Left lung (tissue), 4 donors: ENCODE measurements at regions not wholly inside any gene's neighbourhood (a gene's known extent, or its start where the extent isn't known, plus 50 kb on each side); places are given as distances from the start of the nearest gene placed in this dataset.

Source experiments
- ATAC-seq: fragments of 200-7000 bp; cut with Tn5 transposase; one replicate; pipeline ENCODE4 v1.9.1; 2020; ENCODE audit warnings: moderate library complexity
- DNase-seq, 4 donors: peaks; one replicate each; pipeline ENCODE4 v3.0.0-alpha.2; 2013 to 2020
- H3K27ac ChIP-seq, 2 donors: fragments of 200-600 bp; sonication (generic) in 1 of 2; one replicate each; pipeline versions ENCODE4 v1.5.0 to v1.8.0; 2020 to 2021
- H3K27me3 ChIP-seq, 2 donors: fragments of 200-600 bp; sonication (generic) in 1 of 2; one replicate each; pipeline versions ENCODE4 v1.5.0 to v1.8.0; 2020 to 2021
- H3K36me3 ChIP-seq, 2 donors: fragments of 200-600 bp; sonication (generic) in 1 of 2; one replicate each; pipeline versions ENCODE4 v1.5.0 to v1.8.0; 2020 to 2021
- H3K4me1 ChIP-seq, 2 donors: fragments of 200-600 bp; one replicate each; pipeline ENCODE4 v1.8.0; 2021
- H3K4me3 ChIP-seq, 2 donors: fragments of 200-600 bp; sonication (generic) in 1 of 2; one replicate each; pipeline versions ENCODE4 v1.5.0 to v1.8.0; 2020 to 2021; ENCODE audit warnings: mild to moderate bottlenecking in 1 of 2
- H3K9me3 ChIP-seq, 2 donors: fragments of 200-600 bp; sonication (generic) in 1 of 2; one replicate each; pipeline versions ENCODE4 v1.5.0 to v1.8.0; 2020 to 2021
- intact Hi-C, 2 donors: fragments of 100-400 bp; cut with DNase I; formaldehyde crosslinking; loops; one replicate each; pipeline versions ENCODE4 v1.11.2 to v1.14.2; 2022
- TF ChIP-seq, protein P1 (sequence below), 2 donors: fragments of 200-600 bp; sonication (generic) in 1 of 2; IDR thresholded peaks; one replicate each; pipeline versions ENCODE4 v1.5.0 to v1.8.0; 2021; ENCODE audit warnings: antibody characterized with exemption in 2 of 2
- donor health status: DM: no; HTN: yes; CAD: no.
- donor health status: DM: no; HTN: no; CAD: no.

DNA sequence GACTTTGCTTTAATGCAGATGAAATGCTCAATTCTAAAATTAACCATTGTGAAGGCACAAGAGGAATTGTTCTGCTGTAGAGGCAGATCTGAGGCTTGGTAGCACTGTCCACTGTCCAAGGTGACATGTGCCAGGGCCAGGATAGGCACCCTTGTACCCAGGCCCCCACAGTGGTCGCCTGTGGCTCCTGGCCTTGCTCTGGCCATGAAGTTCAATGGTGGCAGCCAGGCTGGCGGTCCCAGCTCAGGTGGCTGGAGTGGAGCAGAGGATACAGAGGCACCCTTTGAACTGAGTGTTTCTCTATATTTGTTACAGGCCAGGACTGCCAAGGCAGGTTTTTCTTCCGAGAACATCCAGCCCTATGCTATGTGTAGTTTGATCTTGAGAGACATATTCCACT, 102.6 kb downstream of the PTGS2 start:
- H3K9me3 ChIP-seq: no peaks in the 10 kb centered on the region
- intact Hi-C loops: no loop called here
- H3K36me3 ChIP-seq: no peaks in the 10 kb centered on the region
- ATAC-seq (peak; percentile 8), DNase-seq (peak in 1 of 4 donors; percentile 53)
- no peaks in the 10 kb centered on the region for H3K27me3 ChIP-seq
- TF ChIP-seq, protein P1, sequence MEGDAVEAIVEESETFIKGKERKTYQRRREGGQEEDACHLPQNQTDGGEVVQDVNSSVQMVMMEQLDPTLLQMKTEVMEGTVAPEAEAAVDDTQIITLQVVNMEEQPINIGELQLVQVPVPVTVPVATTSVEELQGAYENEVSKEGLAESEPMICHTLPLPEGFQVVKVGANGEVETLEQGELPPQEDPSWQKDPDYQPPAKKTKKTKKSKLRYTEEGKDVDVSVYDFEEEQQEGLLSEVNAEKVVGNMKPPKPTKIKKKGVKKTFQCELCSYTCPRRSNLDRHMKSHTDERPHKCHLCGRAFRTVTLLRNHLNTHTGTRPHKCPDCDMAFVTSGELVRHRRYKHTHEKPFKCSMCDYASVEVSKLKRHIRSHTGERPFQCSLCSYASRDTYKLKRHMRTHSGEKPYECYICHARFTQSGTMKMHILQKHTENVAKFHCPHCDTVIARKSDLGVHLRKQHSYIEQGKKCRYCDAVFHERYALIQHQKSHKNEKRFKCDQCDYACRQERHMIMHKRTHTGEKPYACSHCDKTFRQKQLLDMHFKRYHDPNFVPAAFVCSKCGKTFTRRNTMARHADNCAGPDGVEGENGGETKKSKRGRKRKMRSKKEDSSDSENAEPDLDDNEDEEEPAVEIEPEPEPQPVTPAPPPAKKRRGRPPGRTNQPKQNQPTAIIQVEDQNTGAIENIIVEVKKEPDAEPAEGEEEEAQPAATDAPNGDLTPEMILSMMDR (IDR thresholded peaks at IDR 0.05): no peak
- H3K4me1 ChIP-seq: peaks cover 0 to 11% of the 10 kb centered on the region in 2 donors
- no peak overlapping the region for H3K4me3 ChIP-seq
- no peak overlapping the region for H3K27ac ChIP-seq

DNA sequence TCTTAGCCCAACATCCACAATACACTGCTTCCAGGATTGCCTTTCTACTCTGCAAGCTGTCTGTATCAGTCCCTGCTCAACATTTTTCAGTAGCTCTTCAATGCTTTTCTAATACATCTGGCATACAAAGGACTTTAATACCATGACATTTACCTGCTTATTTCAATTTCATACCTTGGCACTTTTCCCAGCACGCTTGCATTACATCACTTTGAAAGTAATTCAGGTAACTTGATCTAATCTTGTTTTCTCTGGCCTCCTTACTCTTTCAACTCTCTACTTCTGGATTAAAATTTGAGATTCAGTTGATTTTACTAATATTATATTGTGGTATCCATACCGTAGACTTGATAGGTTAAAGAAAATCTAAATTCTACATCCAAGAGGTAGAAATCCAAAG, 103.0 kb downstream of the PTGS2 start:
- Histone ChIP-seq H3K27ac (no peak overlapping the region), H3K36me3 (no peaks in the 10 kb centered on the region), H3K4me1 (peaks cover 0 to 11% of the 10 kb centered on the region in 2 donors), H3K4me3 (no peak overlapping the region), H3K9me3 (no peaks in the 10 kb centered on the region), H3K27me3 (no peaks in the 10 kb centered on the region)
- intact Hi-C loops: no loop called here
- ATAC-seq: peak; percentile 14
- peak in 2 of 4 donors; percentile 10 to 52 for DNase-seq
- TF ChIP-seq, protein P1 (IDR thresholded peaks at IDR 0.05): no peak

DNA sequence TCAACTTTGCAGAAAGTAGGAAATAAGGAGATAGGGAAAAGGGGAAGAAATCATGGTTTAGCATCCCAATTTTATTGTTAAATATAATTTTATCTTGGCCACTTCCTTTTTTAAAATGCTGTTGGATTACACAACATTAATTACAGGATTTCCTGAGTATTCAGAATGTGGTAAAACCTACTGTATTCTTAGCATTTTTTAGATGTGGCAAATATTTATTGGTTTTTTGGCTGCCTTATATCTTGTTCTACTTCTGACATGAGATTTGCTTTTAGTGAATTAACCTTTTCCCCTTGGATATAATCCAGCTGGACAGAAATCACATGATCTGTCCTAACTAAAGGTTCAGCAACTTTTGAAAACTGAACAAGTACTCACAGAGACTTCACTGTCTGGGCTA, 104.9 kb downstream of the PTGS2 start:
- no peak for DNase-seq
- H3K9me3 ChIP-seq: no peaks in the 10 kb centered on the region
- ATAC-seq: no peak
- no peak overlapping the region for H3K27ac ChIP-seq
- H3K4me1 ChIP-seq: peaks cover 0 to 11% of the 10 kb centered on the region in 2 donors
- H3K36me3 ChIP-seq: no peaks in the 10 kb centered on the region
- H3K4me3 ChIP-seq: no peak overlapping the region
- intact Hi-C loops: no loop called here
- no peaks in the 10 kb centered on the region for H3K27me3 ChIP-seq
- TF ChIP-seq, protein P1 (IDR thresholded peaks at IDR 0.05): no peak

DNA sequence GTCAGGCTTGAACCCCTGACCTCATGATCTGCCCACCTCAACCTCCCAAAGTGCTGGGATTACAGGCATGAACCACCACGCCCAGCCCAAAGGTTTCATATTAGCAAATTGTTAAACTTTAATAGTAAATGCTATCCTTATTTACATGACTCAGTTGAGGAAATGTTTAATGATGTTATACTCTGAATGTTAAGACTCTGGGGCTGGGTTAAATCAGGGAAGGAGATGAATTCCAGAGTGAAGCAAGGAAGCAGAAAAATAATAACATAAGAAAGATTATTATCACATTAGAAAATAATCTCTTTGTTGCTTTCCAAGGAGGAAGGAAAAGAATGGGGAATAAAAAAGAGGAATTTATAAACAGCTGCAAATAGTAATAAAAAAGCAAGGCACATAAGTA, 105.3 kb downstream of the PTGS2 start:
- no peaks in the 10 kb centered on the region for H3K9me3 ChIP-seq
- H3K4me3 ChIP-seq: no peak overlapping the region
- no peaks in the 10 kb centered on the region for H3K27me3 ChIP-seq
- H3K36me3 ChIP-seq: no peaks in the 10 kb centered on the region
- DNase-seq (no peak), ATAC-seq (no peak)
- H3K4me1 ChIP-seq: peaks cover 0 to 11% of the 10 kb centered on the region in 2 donors
- intact Hi-C loops: no loop called here
- TF ChIP-seq, protein P1 (IDR thresholded peaks at IDR 0.05): no peak
- no peak overlapping the region for H3K27ac ChIP-seq

DNA sequence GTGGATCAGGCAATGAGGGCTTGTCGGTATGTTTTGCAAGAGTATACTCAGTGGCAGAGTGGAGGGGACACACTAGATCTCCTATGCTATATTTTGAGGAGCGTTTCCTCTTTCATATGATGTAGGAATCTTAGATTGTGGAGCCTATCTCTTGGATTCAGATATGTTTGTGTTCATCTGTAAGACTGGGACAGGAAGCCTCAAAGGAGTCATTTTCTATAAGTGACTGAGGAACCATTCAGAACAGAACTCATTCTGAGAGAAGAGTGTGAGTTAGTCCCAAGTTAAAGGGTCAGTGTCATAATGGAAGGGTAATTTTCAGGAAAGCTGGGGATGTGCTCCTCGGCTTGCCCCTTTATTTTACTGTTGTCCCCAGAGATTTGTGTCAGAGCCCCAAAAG, 107.7 kb downstream of the PTGS2 start:
- DNase-seq (no peak), ATAC-seq (no peak)
- no peak overlapping the region for H3K27ac ChIP-seq
- H3K36me3 ChIP-seq: no peaks in the 10 kb centered on the region
- no peaks in the 10 kb centered on the region for H3K9me3 ChIP-seq
- no peaks in the 10 kb centered on the region for H3K27me3 ChIP-seq
- TF ChIP-seq, protein P1 (IDR thresholded peaks at IDR 0.05): no peak
- intact Hi-C loops: no loop called here
- no peak overlapping the region for H3K4me3 ChIP-seq
- peaks cover 0 to 11% of the 10 kb centered on the region in 2 donors for H3K4me1 ChIP-seq
